ENCODE measurements at regions not wholly inside any gene's neighbourhood (a gene's known extent, or its start where the extent isn't known, plus 50 kb on each side); places are given as distances from the start of the nearest gene placed in this dataset.
"Not testable (repeated sequence)": the region's sequence is repeated elsewhere in the genome, so short reads cannot be mapped to it uniquely, and the experiment has no call there.

GRCh38 chr3:80754969-80755368, 987.2 kb upstream of the ROBO1 start:
- Histone ChIP-seq H3K4me1 (ENCODE audit: insufficient read depth, low read length) (peaks cover 14% of the 10 kb centered on the region; the same call in 1 of the 2 replicates), H3K36me3 (ENCODE audit: insufficient read depth, low read length) (no peaks in the 10 kb centered on the region), H3K9me3 (ENCODE audit: control insufficient read depth, insufficient read depth, low read length) (no peaks in the 10 kb centered on the region), H3K9ac (ENCODE audit: low read depth, low read length) (no peak overlapping the region)

GRCh38 chr3:80753021-80753420, 985.2 kb upstream of the ROBO1 start:
- Histone ChIP-seq H3K4me1 (ENCODE audit: insufficient read depth, low read length) (peaks cover 14% of the 10 kb centered on the region; the same call in 1 of the 2 replicates), H3K9ac (ENCODE audit: low read depth, low read length) (no peak overlapping the region), H3K9me3 (ENCODE audit: control insufficient read depth, insufficient read depth, low read length) (no peaks in the 10 kb centered on the region), H3K36me3 (ENCODE audit: insufficient read depth, low read length) (no peaks in the 10 kb centered on the region)

- Histone ChIP-seq H3K9me3 (ENCODE audit: control insufficient read depth, insufficient read depth, low read length) (no peaks in the 10 kb centered on the region), H3K36me3 (ENCODE audit: insufficient read depth, low read length) (no peaks in the 10 kb centered on the region), H3K9ac (ENCODE audit: low read depth, low read length) (no peak overlapping the region), H3K4me1 (ENCODE audit: insufficient read depth, low read length) (peaks cover 15% of the 10 kb centered on the region; the same call in 1 of the 2 replicates)
These were observed 982.8 kb upstream of the ROBO1 start for GRCh38 chr3:80750637-80751036.

GRCh38 chr3:80734920-80735319, 967.1 kb upstream of the ROBO1 start:
- no peak overlapping the region for H3K9ac ChIP-seq (ENCODE audit: low read depth, low read length)
- H3K4me1 ChIP-seq (ENCODE audit: insufficient read depth, low read length), result no peaks in the 10 kb centered on the region
- no peaks in the 10 kb centered on the region; the same call in 1 of the 2 replicates for H3K9me3 ChIP-seq (ENCODE audit: control insufficient read depth, insufficient read depth, low read length)
- no peaks in the 10 kb centered on the region for H3K36me3 ChIP-seq (ENCODE audit: insufficient read depth, low read length)

- Histone ChIP-seq H3K9me3 (ENCODE audit: control insufficient read depth, insufficient read depth, low read length) (no peaks in the 10 kb centered on the region), H3K4me1 (ENCODE audit: insufficient read depth, low read length) (no peaks in the 10 kb centered on the region), H3K9ac (ENCODE audit: low read depth, low read length) (no peak overlapping the region), H3K36me3 (ENCODE audit: insufficient read depth, low read length) (no peaks in the 10 kb centered on the region)
These were observed 966.7 kb upstream of the ROBO1 start for GRCh38 chr3:80734483-80734882.

- H3K36me3 ChIP-seq (ENCODE audit: insufficient read depth, low read length), result no peaks in the 10 kb centered on the region
- H3K4me1 ChIP-seq (ENCODE audit: insufficient read depth, low read length), result no peaks in the 10 kb centered on the region
- H3K9me3 ChIP-seq (ENCODE audit: control insufficient read depth, insufficient read depth, low read length), result no peaks in the 10 kb centered on the region
- H3K9ac ChIP-seq (ENCODE audit: low read depth, low read length), result no peak overlapping the region
These were observed 965.9 kb upstream of the ROBO1 start for GRCh38 chr3:80733522-80734176.

- H3K36me3 ChIP-seq (ENCODE audit: insufficient read depth, low read length); H3K9ac ChIP-seq (ENCODE audit: low read depth, low read length); H3K9me3 ChIP-seq (ENCODE audit: control insufficient read depth, insufficient read depth, low read length); H3K4me1 ChIP-seq (ENCODE audit: insufficient read depth, low read length): not testable (repeated sequence)
These were observed 959.8 kb upstream of the ROBO1 start for GRCh38 chr3:80727561-80727960.

GRCh38 chr3:80709597-80710322, 942.0 kb upstream of the ROBO1 start:
- not testable (repeated sequence) for H3K36me3 ChIP-seq (ENCODE audit: insufficient read depth, low read length); H3K4me1 ChIP-seq (ENCODE audit: insufficient read depth, low read length); H3K9me3 ChIP-seq (ENCODE audit: control insufficient read depth, insufficient read depth, low read length); H3K9ac ChIP-seq (ENCODE audit: low read depth, low read length)

- H3K9me3 ChIP-seq (ENCODE audit: control insufficient read depth, insufficient read depth, low read length), result peaks cover 10% of the 10 kb centered on the region
- H3K36me3 ChIP-seq (ENCODE audit: insufficient read depth, low read length), result no peaks in the 10 kb centered on the region
- H3K4me1 ChIP-seq (ENCODE audit: insufficient read depth, low read length), result no peaks in the 10 kb centered on the region
- H3K9ac ChIP-seq (ENCODE audit: low read depth, low read length), result no peak overlapping the region
These were observed 937.5 kb upstream of the ROBO1 start for GRCh38 chr3:80705290-80705689.

- Histone ChIP-seq H3K9me3 (ENCODE audit: control insufficient read depth, insufficient read depth, low read length) (peaks cover 9% of the 10 kb centered on the region), H3K9ac (ENCODE audit: low read depth, low read length) (no peak overlapping the region), H3K4me1 (ENCODE audit: insufficient read depth, low read length) (no peaks in the 10 kb centered on the region), H3K36me3 (ENCODE audit: insufficient read depth, low read length) (no peaks in the 10 kb centered on the region)
These were observed 933.6 kb upstream of the ROBO1 start for GRCh38 chr3:80701349-80701748.

- H3K9ac ChIP-seq (ENCODE audit: low read depth, low read length), result no peak overlapping the region
- H3K9me3 ChIP-seq (ENCODE audit: control insufficient read depth, insufficient read depth, low read length), result no peaks in the 10 kb centered on the region
- H3K4me1 ChIP-seq (ENCODE audit: insufficient read depth, low read length), result no peaks in the 10 kb centered on the region
- H3K36me3 ChIP-seq (ENCODE audit: insufficient read depth, low read length), result no peaks in the 10 kb centered on the region
These were observed 929.5 kb upstream of the ROBO1 start for GRCh38 chr3:80697291-80697690.

- Histone ChIP-seq H3K36me3 (ENCODE audit: insufficient read depth, low read length) (no peaks in the 10 kb centered on the region), H3K9me3 (ENCODE audit: control insufficient read depth, insufficient read depth, low read length) (no peaks in the 10 kb centered on the region), H3K9ac (ENCODE audit: low read depth, low read length) (no peak overlapping the region), H3K4me1 (ENCODE audit: insufficient read depth, low read length) (no peaks in the 10 kb centered on the region)
These were observed 928.5 kb upstream of the ROBO1 start for GRCh38 chr3:80696280-80696679.

- Histone ChIP-seq H3K36me3 (ENCODE audit: insufficient read depth, low read length) (no peaks in the 10 kb centered on the region), H3K9ac (ENCODE audit: low read depth, low read length) (no peak overlapping the region), H3K4me1 (ENCODE audit: insufficient read depth, low read length) (no peaks in the 10 kb centered on the region), H3K9me3 (ENCODE audit: control insufficient read depth, insufficient read depth, low read length) (no peaks in the 10 kb centered on the region)
These were observed 921.0 kb upstream of the ROBO1 start for GRCh38 chr3:80688814-80689213.

- Histone ChIP-seq H3K4me1 (ENCODE audit: insufficient read depth, low read length) (no peaks in the 10 kb centered on the region), H3K36me3 (ENCODE audit: insufficient read depth, low read length) (no peaks in the 10 kb centered on the region), H3K9ac (ENCODE audit: low read depth, low read length) (no peak overlapping the region), H3K9me3 (ENCODE audit: control insufficient read depth, insufficient read depth, low read length) (no peaks in the 10 kb centered on the region; the same call in 1 of the 2 replicates)
These were observed 915.2 kb upstream of the ROBO1 start for GRCh38 chr3:80682951-80683350.

- Histone ChIP-seq H3K9ac (ENCODE audit: low read depth, low read length) (no peak overlapping the region), H3K4me1 (ENCODE audit: insufficient read depth, low read length) (no peaks in the 10 kb centered on the region), H3K9me3 (ENCODE audit: control insufficient read depth, insufficient read depth, low read length) (no peaks in the 10 kb centered on the region; the same call in 1 of the 2 replicates), H3K36me3 (ENCODE audit: insufficient read depth, low read length) (no peaks in the 10 kb centered on the region)
These were observed 914.4 kb upstream of the ROBO1 start for GRCh38 chr3:80682235-80682634.

Measured in ES-I3 (cell line).